MM.1S (cell line): ENCODE measurements at regions not wholly inside any gene's neighbourhood (a gene's known extent, or its start where the extent isn't known, plus 50 kb on each side); places are given as distances from the start of the nearest gene placed in this dataset.
A peak's percentile ranks its signal among the peaks of the same experiment; 100 is the strongest.
"Not testable (repeated sequence)": the region's sequence is repeated elsewhere in the genome, so short reads cannot be mapped to it uniquely, and the experiment has no call there.

Experiments
- DNase-seq: peaks from one replicate; pipeline ENCODE4 v3.0.0-alpha.2; 2015
- H2AFZ ChIP-seq: fragments of 300-600 bp; sonication (generic); 2 replicates; pipeline ENCODE4 v1.6.0; 2016; ENCODE audit warnings: antibody characterized with exemption, low read length
- H3F3A ChIP-seq: fragments of 300-600 bp; sonication (generic); 2 replicates; pipeline ENCODE4 v1.6.1; 2016; ENCODE audit warnings: mild to moderate bottlenecking, antibody characterized with exemption, low read length, moderate library complexity, mixed read lengths; ENCODE audit not compliant: insufficient read depth
- H3K27ac ChIP-seq: fragments of 300-600 bp; sonication (generic); 2 replicates; pipeline ENCODE4 v1.5.1; 2016; ENCODE audit warnings: mild to moderate bottlenecking, low read length
- H3K27me3 ChIP-seq: fragments of 300-600 bp; sonication (generic); replicated peaks from 2 replicates; pipeline ENCODE4 v1.6.0; 2016; ENCODE audit warnings: low read length; ENCODE audit not compliant: insufficient read depth
- H3K36me3 ChIP-seq: fragments of 300-600 bp; sonication (generic); replicated peaks from 2 replicates; pipeline ENCODE4 v1.6.1; 2016; ENCODE audit warnings: mild to moderate bottlenecking, low read length, mixed read lengths; ENCODE audit not compliant: insufficient read depth
- H3K4me1 ChIP-seq: fragments of 300-600 bp; sonication (generic); 2 replicates; pipeline ENCODE4 v1.6.1; 2016; ENCODE audit warnings: low read length, mixed read lengths
- H3K4me2 ChIP-seq: fragments of 300-600 bp; sonication (generic); 2 replicates; pipeline ENCODE4 v1.6.0; 2016; ENCODE audit warnings: low read depth, low read length
- H3K4me3 ChIP-seq: fragments of 300-600 bp; sonication (generic); 2 replicates; pipeline ENCODE4 v1.5.1; 2016; ENCODE audit warnings: low read length, mixed read lengths
- H3K79me2 ChIP-seq: fragments of 300-600 bp; sonication (generic); 2 replicates; pipeline ENCODE4 v1.6.1; 2016; ENCODE audit warnings: mixed run types, low read length, mixed read lengths
- H3K9ac ChIP-seq: fragments of 300-600 bp; sonication (generic); 2 replicates; pipeline ENCODE4 v1.6.1; 2016; ENCODE audit warnings: low read length, mixed read lengths
- H3K9me2 ChIP-seq: fragments of 300-600 bp; sonication (generic); replicated peaks from 2 replicates; pipeline ENCODE4 v1.6.1; 2016; ENCODE audit warnings: mild to moderate bottlenecking, low read length, mixed read lengths; ENCODE audit not compliant: insufficient read depth
- H3K9me3 ChIP-seq: fragments of 300-600 bp; sonication (generic); replicated peaks from 2 replicates; pipeline ENCODE4 v1.6.1; 2016; ENCODE audit warnings: mild to moderate bottlenecking, low read length, mixed read lengths; ENCODE audit not compliant: insufficient read depth
- H4K20me1 ChIP-seq: fragments of 300-600 bp; sonication (generic); 2 replicates; pipeline ENCODE4 v1.6.1; 2016; ENCODE audit warnings: mild to moderate bottlenecking, low read length, moderate library complexity, mixed read lengths; ENCODE audit not compliant: insufficient read depth
- CTCF ChIP-seq: fragments of 300-600 bp; sonication (generic); IDR thresholded peaks from 2 replicates; pipeline ENCODE4 v1.5.1; 2016; ENCODE audit warnings: antibody characterized with exemption, low read length, mixed read lengths
- EZH2 ChIP-seq: fragments of 300-600 bp; sonication (generic); optimal IDR thresholded peaks from 2 replicates; pipeline ENCODE3; 2017; ENCODE audit warnings: low read depth, mild to moderate bottlenecking, antibody characterized with exemption, low read length, mixed read lengths
- EZH2phosphoT487 ChIP-seq: fragments of 300-600 bp; sonication (generic); IDR thresholded peaks from 2 replicates; pipeline ENCODE4 v1.6.1; 2018; ENCODE audit warnings: antibody characterized with exemption, low read length

GRCh38 chr15:19956124-19956796 is 585.3 kb downstream of the GOLGA6L6 start:
- H4K20me1 ChIP-seq = no peaks in the 10 kb centered on the region
- TF ChIP-seq CTCF (no peak), EZH2phosphoT487 (no peak)

GRCh38 chr15:19944261-19944888 is 597.2 kb downstream of the GOLGA6L6 start:
- Histone ChIP-seq H3F3A (no peaks in the 10 kb centered on the region), H3K36me3 (no peaks in the 10 kb centered on the region), H3K27ac (no peak overlapping the region), H3K9me2 (no peaks in the 10 kb centered on the region), H3K4me3 (no peak overlapping the region), H3K4me2 (no peak overlapping the region), H4K20me1 (no peaks in the 10 kb centered on the region), H3K79me2 (no peaks in the 10 kb centered on the region), H2AFZ (no peak overlapping the region), H3K9me3 (no peaks in the 10 kb centered on the region), H3K9ac (no peak overlapping the region), H3K4me1 (no peaks in the 10 kb centered on the region), H3K27me3 (no peaks in the 10 kb centered on the region)
- DNase-seq = no peak
- no peak for TF ChIP-seq EZH2phosphoT487
- TF ChIP-seq CTCF = no peak
- no peak for TF ChIP-seq EZH2

More at GRCh38 chr15:19956124-19956796, 585.3 kb downstream of the GOLGA6L6 start:
- no peaks in the 10 kb centered on the region for H3F3A ChIP-seq
- H3K9me3 ChIP-seq = no peaks in the 10 kb centered on the region
- no peaks in the 10 kb centered on the region for H3K36me3 ChIP-seq
- H3K4me3 ChIP-seq = no peak overlapping the region
- peaks cover 9% of the 10 kb centered on the region for H3K4me1 ChIP-seq
- H3K27me3 ChIP-seq = no peaks in the 10 kb centered on the region
- no peaks in the 10 kb centered on the region for H3K79me2 ChIP-seq
- peak; percentile 46 for DNase-seq
- H2AFZ ChIP-seq = no peak overlapping the region
- peak overlapping the region; percentile 46; the same call in 1 of the 2 replicates for H3K27ac ChIP-seq
- H3K9me2 ChIP-seq = no peaks in the 10 kb centered on the region
- H3K4me2 ChIP-seq = peak overlapping the region; percentile 13; the same call in 1 of the 2 replicates
- no peak overlapping the region for H3K9ac ChIP-seq

GRCh38 chr15:19943515-19943914 is 598.1 kb downstream of the GOLGA6L6 start:
- Histone ChIP-seq H2AFZ (no peak overlapping the region), H3K27me3 (no peaks in the 10 kb centered on the region), H3K4me1 (no peaks in the 10 kb centered on the region), H3K9me3 (no peaks in the 10 kb centered on the region), H3K4me3 (no peak overlapping the region), H3K9me2 (no peaks in the 10 kb centered on the region), H3F3A (no peaks in the 10 kb centered on the region), H3K4me2 (no peak overlapping the region), H3K36me3 (no peaks in the 10 kb centered on the region), H3K27ac (no peak overlapping the region), H4K20me1 (no peaks in the 10 kb centered on the region), H3K79me2 (no peaks in the 10 kb centered on the region), H3K9ac (no peak overlapping the region)
- TF ChIP-seq EZH2phosphoT487 = no peak
- no peak for TF ChIP-seq CTCF
- TF ChIP-seq EZH2 = no peak
- no peak for DNase-seq

- not testable (repeated sequence) for H3F3A ChIP-seq, H3K9ac ChIP-seq, H3K9me2 ChIP-seq, H3K79me2 ChIP-seq, H2AFZ ChIP-seq, DNase-seq, H3K4me2 ChIP-seq, H3K36me3 ChIP-seq, H3K4me3 ChIP-seq, H3K4me1 ChIP-seq, H3K27me3 ChIP-seq, H4K20me1 ChIP-seq, H3K9me3 ChIP-seq, H3K27ac ChIP-seq
These were observed 638.3 kb downstream of the GOLGA6L6 start for GRCh38 chr15:19903281-19903680.

- H2AFZ ChIP-seq, H4K20me1 ChIP-seq, H3K9ac ChIP-seq, H3K79me2 ChIP-seq, H3K27me3 ChIP-seq, H3K4me2 ChIP-seq, H3K9me2 ChIP-seq, DNase-seq, H3K27ac ChIP-seq, H3F3A ChIP-seq, H3K36me3 ChIP-seq, H3K4me3 ChIP-seq, H3K4me1 ChIP-seq, H3K9me3 ChIP-seq: not testable (repeated sequence)
These were observed 639.2 kb downstream of the GOLGA6L6 start for GRCh38 chr15:19902388-19902787.
